ENCODE measurements at regions not wholly inside any gene's neighbourhood (a gene's known extent, or its start where the extent isn't known, plus 50 kb on each side); places are given as distances from the start of the nearest gene placed in this dataset.

GRCh38 chr3:177751770-177752169 lies 554.5 kb upstream of the TBL1XR1 start:
- peaks cover 19% of the 10 kb centered on the region for H3K4me1 ChIP-seq (ENCODE audit: insufficient read depth, low read length)
- no peaks in the 10 kb centered on the region for H3K36me3 ChIP-seq (ENCODE audit: low read depth, low read length)
- no peak for DNase-seq
- no peak overlapping the region for H3K4me3 ChIP-seq (ENCODE audit: low read length)
- H3K4me2 ChIP-seq (ENCODE audit: low read length), result no peak overlapping the region
- no peak overlapping the region for H3K27ac ChIP-seq (ENCODE audit: low read length)
- no TSS peak for BruUV-seq (replicated peaks)
- H4K20me1 ChIP-seq (ENCODE audit: low read length), result no peaks in the 10 kb centered on the region
- TF ChIP-seq EZH2 (IDR thresholded peaks at IDR 0.05; ENCODE audit: low read length, unreplicated experiment) (no peak), CTCF (conservative IDR thresholded peaks at IDR 0.05; ENCODE audit: low read depth, low read length) (no peak), EZH2phosphoT487 (IDR thresholded peaks at IDR 0.05; ENCODE audit: borderline replicate concordance, low read length) (no peak)
- no peak for ATAC-seq
- H3K9ac ChIP-seq (ENCODE audit: low read length), result no peak overlapping the region
- no peaks in the 10 kb centered on the region for H3K9me3 ChIP-seq (ENCODE audit: low read length)
- H3K27me3 ChIP-seq (ENCODE audit: low read length), result no peaks in the 10 kb centered on the region
- ChIA-PET POLR2A (ENCODE audit: unreplicated experiment) (no interaction called here), CTCF (no interaction called here)
- no peak overlapping the region for H2AFZ ChIP-seq (ENCODE audit: low read length)
- H3K9me2 ChIP-seq (replicated peaks; ENCODE audit: low read length), result no peaks in the 10 kb centered on the region
- no peaks in the 10 kb centered on the region for H3K79me2 ChIP-seq (ENCODE audit: low read length)
- H3F3A ChIP-seq (ENCODE audit: low read length, unreplicated experiment), result no peaks in the 10 kb centered on the region
- intact Hi-C loops (cut with micrococcal nuclease), result no loop called here

DNA sequence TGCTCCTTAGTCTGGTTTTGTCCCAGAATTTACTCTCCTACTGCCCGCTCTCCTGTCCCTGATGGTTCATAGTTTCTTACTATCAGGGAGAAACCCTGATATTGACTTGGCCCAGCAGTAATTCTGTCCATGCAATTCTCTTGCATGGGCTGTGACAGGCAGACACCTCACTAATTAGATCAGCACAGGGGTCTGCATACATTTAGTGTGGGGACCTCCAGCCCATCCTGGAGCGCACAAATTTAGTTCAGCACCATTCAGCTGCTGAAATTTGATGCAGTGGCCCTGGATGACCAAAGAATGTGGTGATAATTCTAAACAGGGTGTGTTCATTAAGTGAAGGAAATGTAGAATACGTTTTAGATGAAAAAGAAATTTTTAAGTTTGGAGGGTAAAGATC lies 555.5 kb upstream of the TBL1XR1 start:
- H3K9ac ChIP-seq (ENCODE audit: low read length), result no peak overlapping the region
- H3K27me3 ChIP-seq (ENCODE audit: low read length), result no peaks in the 10 kb centered on the region
- H3K9me2 ChIP-seq (replicated peaks; ENCODE audit: low read length), result no peaks in the 10 kb centered on the region
- H3K4me2 ChIP-seq (ENCODE audit: low read length), result no peak overlapping the region
- no peak overlapping the region for H3K27ac ChIP-seq (ENCODE audit: low read length)
- ChIA-PET CTCF (no interaction called here), POLR2A (ENCODE audit: unreplicated experiment) (no interaction called here)
- no peaks in the 10 kb centered on the region for H3K9me3 ChIP-seq (ENCODE audit: low read length)
- H4K20me1 ChIP-seq (ENCODE audit: low read length), result no peaks in the 10 kb centered on the region
- no peaks in the 10 kb centered on the region for H3K79me2 ChIP-seq (ENCODE audit: low read length)
- TF ChIP-seq CTCF (conservative IDR thresholded peaks at IDR 0.05; ENCODE audit: low read depth, low read length) (no peak), EZH2phosphoT487 (IDR thresholded peaks at IDR 0.05; ENCODE audit: borderline replicate concordance, low read length) (no peak), EZH2 (IDR thresholded peaks at IDR 0.05; ENCODE audit: low read length, unreplicated experiment) (no peak)
- ATAC-seq (no peak), DNase-seq (no peak)
- H3K4me3 ChIP-seq (ENCODE audit: low read length), result no peak overlapping the region
- H3K36me3 ChIP-seq (ENCODE audit: low read depth, low read length), result no peaks in the 10 kb centered on the region
- peaks cover 19% of the 10 kb centered on the region for H3K4me1 ChIP-seq (ENCODE audit: insufficient read depth, low read length)
- no peaks in the 10 kb centered on the region for H3F3A ChIP-seq (ENCODE audit: low read length, unreplicated experiment)
- no TSS peak for BruUV-seq (replicated peaks)
- H2AFZ ChIP-seq (ENCODE audit: low read length), result no peak overlapping the region
- intact Hi-C loops (cut with micrococcal nuclease), result no loop called here

- Histone ChIP-seq H3K79me2 (ENCODE audit: low read length) (no peaks in the 10 kb centered on the region), H3K4me3 (ENCODE audit: low read length) (no peak overlapping the region), H3K9ac (ENCODE audit: low read length) (no peak overlapping the region), H3K9me3 (ENCODE audit: low read length) (no peaks in the 10 kb centered on the region), H3K27ac (ENCODE audit: low read length) (peak overlapping the region; percentile 15; the same call in 1 of the 2 replicates), H3K27me3 (ENCODE audit: low read length) (no peaks in the 10 kb centered on the region), H3K9me2 (replicated peaks; ENCODE audit: low read length) (no peaks in the 10 kb centered on the region), H2AFZ (ENCODE audit: low read length) (no peak overlapping the region), H3F3A (ENCODE audit: low read length, unreplicated experiment) (no peaks in the 10 kb centered on the region), H3K4me2 (ENCODE audit: low read length) (peak overlapping the region; percentile 29), H3K4me1 (ENCODE audit: insufficient read depth, low read length) (peaks cover 23% of the 10 kb centered on the region), H4K20me1 (ENCODE audit: low read length) (no peaks in the 10 kb centered on the region), H3K36me3 (ENCODE audit: low read depth, low read length) (no peaks in the 10 kb centered on the region)
- CTCF ChIA-PET, result interaction anchor here (0.5 kb wide), 1 partner anchor 24 kb away, joined by 3 read pairs; no protein-coding TSS in a partner anchor
- DNase-seq, result peak; percentile 81
- ATAC-seq, result peak; percentile 82
- TF ChIP-seq CTCF (conservative IDR thresholded peaks at IDR 0.05; ENCODE audit: low read depth, low read length), result peak; percentile 34; the same call in 1 of the 2 replicates
- TF ChIP-seq EZH2phosphoT487 (IDR thresholded peaks at IDR 0.05; ENCODE audit: borderline replicate concordance, low read length), result no peak
- no TSS peak for BruUV-seq (replicated peaks)
- intact Hi-C loops (cut with micrococcal nuclease), result no loop called here
- POLR2A ChIA-PET (ENCODE audit: unreplicated experiment), result no interaction called here
Measured at GRCh38 chr3:177753451-177754155, 556.3 kb upstream of the TBL1XR1 start.

All from PC-3 (cell line).